Left lung (tissue), 4 donors: ENCODE measurements at regions not wholly inside any gene's neighbourhood (a gene's known extent, or its start where the extent isn't known, plus 50 kb on each side); places are given as distances from the start of the nearest gene placed in this dataset.

Experiments
- ATAC-seq: fragments of 200-7000 bp; cut with Tn5 transposase; one replicate; pipeline ENCODE4 v1.9.1; 2020; ENCODE audit warnings: moderate library complexity
- DNase-seq, 4 donors: peaks; one replicate each; pipeline ENCODE4 v3.0.0-alpha.2; 2013 to 2020
- H3K27ac ChIP-seq, 2 donors: fragments of 200-600 bp; sonication (generic) in 1 of 2; one replicate each; pipeline versions ENCODE4 v1.5.0 to v1.8.0; 2020 to 2021
- H3K27me3 ChIP-seq, 2 donors: fragments of 200-600 bp; sonication (generic) in 1 of 2; one replicate each; pipeline versions ENCODE4 v1.5.0 to v1.8.0; 2020 to 2021
- H3K36me3 ChIP-seq, 2 donors: fragments of 200-600 bp; sonication (generic) in 1 of 2; one replicate each; pipeline versions ENCODE4 v1.5.0 to v1.8.0; 2020 to 2021
- H3K4me1 ChIP-seq, 2 donors: fragments of 200-600 bp; one replicate each; pipeline ENCODE4 v1.8.0; 2021
- H3K4me3 ChIP-seq, 2 donors: fragments of 200-600 bp; sonication (generic) in 1 of 2; one replicate each; pipeline versions ENCODE4 v1.5.0 to v1.8.0; 2020 to 2021; ENCODE audit warnings: mild to moderate bottlenecking in 1 of 2
- H3K9me3 ChIP-seq, 2 donors: fragments of 200-600 bp; sonication (generic) in 1 of 2; one replicate each; pipeline versions ENCODE4 v1.5.0 to v1.8.0; 2020 to 2021
- CTCF ChIP-seq, 2 donors: fragments of 200-600 bp; sonication (generic) in 1 of 2; IDR thresholded peaks; one replicate each; pipeline versions ENCODE4 v1.5.0 to v1.8.0; 2021; ENCODE audit warnings: antibody characterized with exemption in 2 of 2
- intact Hi-C, 2 donors: fragments of 100-400 bp; cut with DNase I; formaldehyde crosslinking; loops; one replicate each; pipeline versions ENCODE4 v1.11.2 to v1.14.2; 2022
- donor health status: DM: no; HTN: yes; CAD: no.
- donor health status: DM: no; HTN: no; CAD: no.

GRCh38 chr1:189880135-189880534 is 597.5 kb downstream of the BRINP3 start:
- intact Hi-C loops = no loop called here
- Histone ChIP-seq H3K36me3 (no peaks in the 10 kb centered on the region), H3K4me1 (no peaks in the 10 kb centered on the region), H3K27me3 (no peaks in the 10 kb centered on the region), H3K9me3 (peaks cover 0 to 8% of the 10 kb centered on the region in 2 donors), H3K4me3 (no peak overlapping the region), H3K27ac (no peak overlapping the region)
- TF ChIP-seq CTCF (IDR thresholded peaks at IDR 0.05) = no peak
- ATAC-seq (no peak), DNase-seq (no peak)

GRCh38 chr1:189899686-189900425 is 577.8 kb downstream of the BRINP3 start:
- Histone ChIP-seq H3K9me3 (no peaks in the 10 kb centered on the region), H3K36me3 (no peaks in the 10 kb centered on the region), H3K4me3 (no peak overlapping the region), H3K4me1 (no peaks in the 10 kb centered on the region), H3K27ac (no peak overlapping the region), H3K27me3 (no peaks in the 10 kb centered on the region)
- no peak for ATAC-seq
- TF ChIP-seq CTCF (IDR thresholded peaks at IDR 0.05) = no peak
- intact Hi-C loops = no loop called here
- DNase-seq = peak in 2 of 4 donors; percentile 6 to 15

- no peak overlapping the region for H3K27ac ChIP-seq
- no peaks in the 10 kb centered on the region for H3K27me3 ChIP-seq
- intact Hi-C loops = no loop called here
- no peak for TF ChIP-seq CTCF (IDR thresholded peaks at IDR 0.05)
- H3K9me3 ChIP-seq = no peaks in the 10 kb centered on the region
- no peaks in the 10 kb centered on the region for H3K36me3 ChIP-seq
- no peak for DNase-seq
- ATAC-seq = no peak
- H3K4me3 ChIP-seq = no peak overlapping the region
- H3K4me1 ChIP-seq = no peaks in the 10 kb centered on the region
These were observed 573.2 kb downstream of the BRINP3 start for GRCh38 chr1:189904509-189904908.

- ATAC-seq = no peak
- TF ChIP-seq CTCF (IDR thresholded peaks at IDR 0.05) = no peak
- Histone ChIP-seq H3K4me3 (no peak overlapping the region), H3K27ac (no peak overlapping the region), H3K36me3 (no peaks in the 10 kb centered on the region), H3K27me3 (no peaks in the 10 kb centered on the region), H3K4me1 (no peaks in the 10 kb centered on the region), H3K9me3 (no peaks in the 10 kb centered on the region)
- no peak for DNase-seq
- intact Hi-C loops = no loop called here
These were observed 569.6 kb downstream of the BRINP3 start for GRCh38 chr1:189908113-189908512.

- no peak for TF ChIP-seq CTCF (IDR thresholded peaks at IDR 0.05)
- intact Hi-C loops = no loop called here
- ATAC-seq (no peak), DNase-seq (no peak)
- H3K4me3 ChIP-seq = no peak overlapping the region
- H3K9me3 ChIP-seq = peaks cover 0 to 28% of the 10 kb centered on the region in 2 donors
- H3K4me1 ChIP-seq = no peaks in the 10 kb centered on the region
- no peaks in the 10 kb centered on the region for H3K27me3 ChIP-seq
- no peak overlapping the region for H3K27ac ChIP-seq
- H3K36me3 ChIP-seq = no peaks in the 10 kb centered on the region
These were observed 556.1 kb downstream of the BRINP3 start for GRCh38 chr1:189921613-189922012.
